GM03348 (cell line): ENCODE measurements at regions not wholly inside any gene's neighbourhood (a gene's known extent, or its start where the extent isn't known, plus 50 kb on each side); places are given as distances from the start of the nearest gene placed in this dataset.

Source experiments
- DNase-seq: peaks from one replicate; pipeline ENCODE4 v3.0.0; 2012; ENCODE audit warnings: low spot score

- no peak for DNase-seq
These were observed 1419.9 kb upstream of the TMEM132C start for GRCh38 chr12:126847005-126847629.

- no peak for DNase-seq
These were observed 1411.2 kb upstream of the TMEM132C start for GRCh38 chr12:126855768-126856167.

- DNase-seq = no peak
These were observed 1410.0 kb upstream of the TMEM132C start for GRCh38 chr12:126856958-126857357.

GRCh38 chr12:126858560-126858959 lies 1408.4 kb upstream of the TMEM132C start:
- no peak for DNase-seq

- no peak for DNase-seq
These were observed 1406.8 kb upstream of the TMEM132C start for GRCh38 chr12:126860210-126860609.

- no peak for DNase-seq
These were observed 1404.5 kb upstream of the TMEM132C start for GRCh38 chr12:126862500-126862899.

GRCh38 chr12:126869644-126870043 lies 1397.3 kb upstream of the TMEM132C start:
- DNase-seq = no peak

- no peak for DNase-seq
These were observed 1393.3 kb upstream of the TMEM132C start for GRCh38 chr12:126873701-126874100.

- DNase-seq = peak; percentile 83
These were observed 1392.4 kb upstream of the TMEM132C start for GRCh38 chr12:126874427-126875026.

GRCh38 chr12:126879842-126880241 lies 1387.1 kb upstream of the TMEM132C start:
- DNase-seq = no peak

- peak; percentile 6 for DNase-seq
These were observed 1383.3 kb upstream of the TMEM132C start for GRCh38 chr12:126883697-126884096.

- no peak for DNase-seq
These were observed 1377.5 kb upstream of the TMEM132C start for GRCh38 chr12:126889501-126889900.

GRCh38 chr12:126890097-126890496 lies 1376.9 kb upstream of the TMEM132C start:
- DNase-seq = no peak

- DNase-seq = no peak
These were observed 1375.2 kb upstream of the TMEM132C start for GRCh38 chr12:126891789-126892188.

GRCh38 chr12:126895951-126896913 lies 1370.7 kb upstream of the TMEM132C start:
- DNase-seq = no peak

- no peak for DNase-seq
These were observed 1369.9 kb upstream of the TMEM132C start for GRCh38 chr12:126897102-126897501.

- no peak for DNase-seq
These were observed 1369.2 kb upstream of the TMEM132C start for GRCh38 chr12:126897778-126898177.

GRCh38 chr12:126898562-126898961 lies 1368.4 kb upstream of the TMEM132C start:
- DNase-seq = no peak

GRCh38 chr12:126899926-126900792 lies 1366.8 kb upstream of the TMEM132C start:
- no peak for DNase-seq

GRCh38 chr12:126903027-126903876 lies 1363.7 kb upstream of the TMEM132C start:
- DNase-seq = no peak

GRCh38 chr12:126905752-126906151 lies 1361.2 kb upstream of the TMEM132C start:
- no peak for DNase-seq
